ENCODE measurements at regions not wholly inside any gene's neighbourhood (a gene's known extent, or its start where the extent isn't known, plus 50 kb on each side); places are given as distances from the start of the nearest gene placed in this dataset.

- ATAC-seq = peak; percentile 94
These were observed 62.1 kb upstream of the MAPRE2 start for GRCh38 chr18:34978953-34979608.

DNA sequence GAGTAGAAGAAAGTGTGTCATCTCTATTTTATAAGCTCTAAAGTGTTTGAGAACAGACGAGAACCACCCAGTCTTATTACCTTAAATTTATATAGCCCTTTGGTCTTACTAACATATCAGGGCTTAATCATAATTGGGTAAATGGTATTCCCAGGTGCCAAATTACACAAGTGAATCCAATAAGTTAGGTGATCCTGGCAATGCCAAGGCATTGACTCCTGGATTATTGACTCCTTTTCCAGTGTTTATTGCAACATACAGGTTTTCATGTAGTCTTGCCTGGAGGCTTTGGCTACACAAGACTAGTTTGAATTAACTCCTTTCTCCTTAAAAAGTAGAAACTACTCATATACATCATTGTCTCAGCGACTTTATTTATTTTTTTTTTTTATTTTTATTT, 59.7 kb upstream of the MAPRE2 start:
- no peak for ATAC-seq

DNA sequence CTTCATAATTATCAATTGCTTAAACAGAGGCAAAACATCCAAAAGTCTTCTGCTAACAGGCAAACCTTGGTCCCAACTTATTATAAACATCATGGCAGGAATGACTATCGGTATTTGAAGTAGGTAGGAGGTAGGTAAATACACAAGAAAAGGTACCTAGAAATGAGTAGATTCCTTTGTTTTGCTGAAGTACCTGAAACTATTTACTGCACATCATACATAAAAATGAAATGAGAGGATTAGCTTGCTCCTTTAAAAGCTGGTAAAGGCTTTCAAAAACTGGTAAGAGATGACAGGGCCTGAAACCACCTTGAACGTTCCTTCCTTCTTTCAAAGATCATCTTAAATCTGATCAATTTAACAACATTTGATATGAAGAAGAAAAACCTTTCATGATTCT, 55.2 kb upstream of the MAPRE2 start:
- no peak for ATAC-seq

DNA sequence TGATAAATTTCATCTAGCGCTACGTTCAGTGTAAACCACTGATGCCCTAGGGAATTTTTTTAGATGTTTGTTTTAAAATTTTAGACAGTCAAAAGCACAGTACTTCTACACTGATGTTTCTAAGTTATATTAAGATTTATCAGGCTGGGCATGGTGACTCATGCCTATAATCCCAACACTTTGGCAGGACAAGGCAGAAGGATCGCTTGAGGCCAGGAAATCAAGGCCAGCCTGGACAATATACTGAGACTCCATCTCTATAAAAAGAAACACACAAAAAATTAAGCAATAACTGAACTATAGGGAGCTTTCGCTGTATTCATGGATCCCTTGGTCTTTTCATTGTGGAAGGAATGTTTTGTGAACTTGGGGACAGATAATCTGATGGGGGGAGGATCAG, 50.6 kb upstream of the MAPRE2 start:
- ATAC-seq = no peak

DNA sequence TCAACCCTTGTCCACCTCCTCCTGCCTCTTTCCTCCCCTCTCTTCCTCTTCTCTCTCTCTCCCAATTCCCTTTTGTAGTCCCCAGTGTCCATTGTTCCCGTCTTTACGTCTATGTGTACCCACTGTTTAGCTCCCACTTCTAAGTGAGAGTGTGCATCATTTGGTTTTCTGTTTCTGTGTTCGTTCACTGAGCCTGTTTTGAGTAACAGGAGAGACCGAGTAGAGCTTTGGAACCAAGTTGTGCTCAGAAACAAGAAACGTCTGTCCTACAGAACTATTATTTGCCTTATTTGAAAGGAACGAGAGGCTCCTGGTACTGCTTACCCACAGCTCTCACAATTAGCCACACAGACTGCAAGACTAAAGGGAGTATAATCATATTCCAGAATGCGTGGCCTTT, 50.1 kb upstream of the MAPRE2 start:
- no peak for ATAC-seq

Measured in esophagus mucosa (tissue), 1 donor.